A549 (cell line): ENCODE measurements at regions not wholly inside any gene's neighbourhood (a gene's known extent, or its start where the extent isn't known, plus 50 kb on each side); places are given as distances from the start of the nearest gene placed in this dataset.

Source experiments
- ATAC-seq, 2 experiments: fragments of 200-7000 bp in 1 of 2; fragments of >200 bp in 1 of 2; cut with Nextera tagmentation in 1 of 2; cut with Tn5 transposase in 1 of 2; 3 replicates each; pipeline versions ENCODE4 v1.8.0 to v1.9.1; 2018 to 2020; ENCODE audit warnings: mild to moderate bottlenecking in 1 of 2, moderate library complexity in 1 of 2
- CTCF ChIA-PET: fragments of 300-600 bp; sonication (Branson Sonifier 250); formaldehyde crosslinking; extraction: SDS; loops from one replicate; lab custom pipeline; 2021; ENCODE audit warnings: antibody characterized with exemption, inconsistent platforms; lab: Yijun Ruan, JAX
- POLR2A ChIA-PET: fragments of 350-600 bp; formaldehyde crosslinking; extraction: SDS; loops from one replicate; lab custom pipeline; 2021; ENCODE audit warnings: antibody characterized with exemption, inconsistent platforms; lab: Yijun Ruan, JAX
- DNase-seq, 2 experiments: peaks; one replicate each; pipeline versions ENCODE4 v3.0.0 to v3.0.0-alpha.2; 2011 to 2016; ENCODE audit warnings: low read depth in 1 of 2, low spot score in 1 of 2
- FAIRE-seq: peaks from 2 replicates; lab custom pipeline; 2011; peaks lifted over from hg19 to GRCh38; lab: Jason Lieb, UNC
- H3K27ac ChIP-seq, 2 experiments: fragments of >200 bp; sonication (Bioruptor Twin); formaldehyde crosslinking; 3 replicates each; pipeline ENCODE4 v1.5.1; 2016 to 2017
- H3K4me1 ChIP-seq: fragments of >200 bp; sonication (Bioruptor Twin); formaldehyde crosslinking; 3 replicates; pipeline ENCODE4 v1.6.1; 2016
- H3K4me2 ChIP-seq: fragments of >200 bp; sonication (Bioruptor Twin); formaldehyde crosslinking; 3 replicates; pipeline ENCODE4 v1.6.1; 2016
- H3K4me3 ChIP-seq: fragments of >200 bp; sonication (Bioruptor Twin); formaldehyde crosslinking; 3 replicates; pipeline ENCODE4 v1.5.1; 2016
- H3K9me3 ChIP-seq: fragments of >200 bp; sonication (Bioruptor Twin); formaldehyde crosslinking; 3 replicates; pipeline ENCODE4 v1.6.1; 2016
- BHLHE40 ChIP-seq: IDR thresholded peaks from 2 replicates; pipeline ENCODE4 v1.6.1; 2012; ENCODE audit warnings: low read depth, low read length, inconsistent platforms
- CBX2 ChIP-seq: fragments of 200-600 bp; sonication (generic); IDR thresholded peaks from 2 replicates; pipeline ENCODE4 v1.6.1; 2016; ENCODE audit warnings: low read depth, mild to moderate bottlenecking, borderline replicate concordance
- CBX8 ChIP-seq: fragments of 200-600 bp; sonication (generic); IDR thresholded peaks from 2 replicates; pipeline ENCODE4 v1.6.1; 2016
- CEBPB ChIP-seq, 2 experiments: fragments of >200 bp in 1 of 2; sonication (Bioruptor Twin) in 1 of 2; formaldehyde crosslinking in 1 of 2; IDR thresholded peaks; 2 replicates each; pipeline ENCODE4 v1.6.1; 2012 to 2016
- CHD2 ChIP-seq: fragments of 150-350 bp; IDR thresholded peaks from 2 replicates; pipeline ENCODE4 v1.6.1; 2014; ENCODE audit warnings: low read length; ENCODE audit not compliant: partially characterized antibody
- E2F6 ChIP-seq: IDR thresholded peaks from 2 replicates; pipeline ENCODE4 v1.6.1; 2012; ENCODE audit warnings: low read depth, borderline replicate concordance
- EHF ChIP-seq: fragments of 250-450 bp; sonication (Bioruptor Pico); IDR thresholded peaks from 2 replicates; pipeline ENCODE4 v1.5.0; 2020; ENCODE audit warnings: mild to moderate bottlenecking
- EHMT2 ChIP-seq: fragments of 200-600 bp; sonication (generic); IDR thresholded peaks from 2 replicates; pipeline ENCODE4 v1.6.1; 2016; ENCODE audit warnings: antibody characterized with exemption, low read depth, mild to moderate bottlenecking, moderate library complexity
- ESRRA ChIP-seq: fragments of 150-350 bp; IDR thresholded peaks from 2 replicates; pipeline ENCODE4 v1.6.1; 2014; ENCODE audit warnings: mild to moderate bottlenecking, low read length, borderline replicate concordance
- FOSB ChIP-seq: fragments of 250-450 bp; sonication (Bioruptor Pico); IDR thresholded peaks from 2 replicates; pipeline ENCODE4 v1.5.0; 2020; ENCODE audit warnings: mild to moderate bottlenecking, moderate library complexity
- FOSL2 ChIP-seq, 2 experiments: fragments of 450-650 bp in 1 of 2; fragments of >200 bp in 1 of 2; sonication (Bioruptor Twin) in 1 of 2; formaldehyde crosslinking; IDR thresholded peaks; 2 replicates each; pipeline versions ENCODE4 v1.5.0 to v1.6.1; 2016 to 2020; ENCODE audit warnings: mild to moderate bottlenecking in 1 of 2, moderate library complexity in 1 of 2
- FOXS1 ChIP-seq: fragments of 250-450 bp; sonication (Bioruptor Pico); IDR thresholded peaks from 2 replicates; pipeline ENCODE4 v1.5.0; 2020; ENCODE audit warnings: mild to moderate bottlenecking, moderate library complexity
- HES2 ChIP-seq: fragments of >200 bp; sonication (Bioruptor Twin); formaldehyde crosslinking; IDR thresholded peaks from 2 replicates; pipeline ENCODE4 v1.6.1; 2016
- HEYL ChIP-seq: fragments of 250-450 bp; sonication (Bioruptor Pico); IDR thresholded peaks from 2 replicates; pipeline ENCODE4 v1.8.0; 2021; ENCODE audit warnings: mild to moderate bottlenecking, moderate library complexity
- HOXA7 ChIP-seq: fragments of 250-450 bp; sonication (Bioruptor Pico); IDR thresholded peaks from 2 replicates; pipeline ENCODE4 v1.5.0; 2020; ENCODE audit warnings: mild to moderate bottlenecking, moderate library complexity
- HOXB5 ChIP-seq: fragments of 250-450 bp; sonication (Bioruptor Pico); IDR thresholded peaks from 2 replicates; pipeline ENCODE4 v1.5.0; 2020; ENCODE audit warnings: mild to moderate bottlenecking, moderate library complexity
- JUNB ChIP-seq: fragments of >200 bp; sonication (Bioruptor Twin); formaldehyde crosslinking; IDR thresholded peaks from 2 replicates; pipeline ENCODE4 v1.6.1; 2016
- KDM1A ChIP-seq: fragments of 200-600 bp; sonication (generic); IDR thresholded peaks from 2 replicates; pipeline ENCODE4 v1.6.1; 2016; ENCODE audit warnings: low read depth, mild to moderate bottlenecking
- KDM5A ChIP-seq: fragments of 200-600 bp; sonication (generic); IDR thresholded peaks from 2 replicates; pipeline ENCODE4 v1.6.1; 2016; ENCODE audit warnings: antibody characterized with exemption, mild to moderate bottlenecking
- MAFK ChIP-seq: fragments of 450-650 bp; IDR thresholded peaks from 2 replicates; pipeline ENCODE4 v1.6.1; 2014; ENCODE audit not compliant: partially characterized antibody
- MAX ChIP-seq: IDR thresholded peaks from 2 replicates; pipeline ENCODE4 v1.6.1; 2012
- NFE2L2 ChIP-seq: fragments of 150-350 bp; conservative IDR thresholded peaks from 2 replicates; pipeline ENCODE4 v1.6.1; 2014; ENCODE audit warnings: low read length
- NR3C1 ChIP-seq: fragments of >200 bp; sonication (Bioruptor Twin); formaldehyde crosslinking; IDR thresholded peaks from 3 replicates; pipeline ENCODE4 v1.6.1; 2017
- PBX3 ChIP-seq: IDR thresholded peaks from 2 replicates; pipeline ENCODE4 v1.6.1; 2012
- RAD21 ChIP-seq, 2 experiments: fragments of >200 bp in 1 of 2; sonication (Bioruptor Twin) in 1 of 2; formaldehyde crosslinking in 1 of 2; IDR thresholded peaks in 1 of 2; conservative IDR thresholded peaks in 1 of 2; 2 replicates in 1 of 2; 3 replicates in 1 of 2; pipeline ENCODE4 v1.6.1; 2012 to 2018; ENCODE audit warnings: inconsistent platforms in 1 of 2
- RFX5 ChIP-seq: fragments of 450-650 bp; IDR thresholded peaks from 2 replicates; pipeline ENCODE4 v1.7.1; 2014; ENCODE audit warnings: antibody characterized with exemption, mild to moderate bottlenecking, moderate library complexity
- RNF2 ChIP-seq: fragments of 200-600 bp; sonication (generic); IDR thresholded peaks from 2 replicates; pipeline ENCODE4 v1.6.1; 2016; ENCODE audit warnings: low read depth, mild to moderate bottlenecking, antibody characterized with exemption, moderate library complexity, borderline replicate concordance
- SMC3 ChIP-seq: fragments of >200 bp; sonication (Bioruptor Twin); formaldehyde crosslinking; IDR thresholded peaks from 3 replicates; pipeline ENCODE4 v1.6.1; 2018; ENCODE audit warnings: inconsistent platforms
- TFCP2L1 ChIP-seq: fragments of 250-450 bp; sonication (Bioruptor Pico); IDR thresholded peaks from 2 replicates; pipeline ENCODE4 v1.5.0; 2021; ENCODE audit warnings: mild to moderate bottlenecking
- ZSCAN20 ChIP-seq: fragments of 250-450 bp; sonication (Bioruptor Pico); IDR thresholded peaks from 2 replicates; pipeline ENCODE4 v1.8.0; 2022; ENCODE audit warnings: mild to moderate bottlenecking, moderate library complexity
- WGBS: methylation state at CpG from one replicate; pipeline ENCODE4 v1.1.6; 2017; ENCODE audit errors: missing lambda C conversion rate; 5-methylcytosine and 5-hydroxymethylcytosine counted together

GRCh38 chr4:178280362-178280761 lies 838.1 kb upstream of the AGA start:
- DNase-seq (no peak), FAIRE-seq (no peak), ATAC-seq (no peak)
- H3K4me1 ChIP-seq = no peaks in the 10 kb centered on the region
- H3K4me2 ChIP-seq = no peak overlapping the region
- CTCF ChIA-PET = no interaction called here
- no peaks in the 10 kb centered on the region for H3K9me3 ChIP-seq
- 21% methylated on average over 4 of the region's 4 CpGs for WGBS
- no peak for TF ChIP-seq CBX2
- no peak for TF ChIP-seq HEYL (CRISPR knock-in tag)
- TF ChIP-seq ZSCAN20 (CRISPR knock-in tag) = no peak
- no peak for TF ChIP-seq CBX8
- no peak for TF ChIP-seq KDM5A
- TF ChIP-seq RFX5 = no peak
- TF ChIP-seq FOSL2 (IDR thresholded peaks at IDR 0.05) = no peak
- no peak for TF ChIP-seq FOSL2 (CRISPR knock-in tag; IDR thresholded peaks at IDR 0.05)
- no peak for TF ChIP-seq ESRRA
- TF ChIP-seq RNF2 = no peak
- TF ChIP-seq NFE2L2 = no peak
- TF ChIP-seq NR3C1 = no peak
- no peak for TF ChIP-seq FOXS1
- no peak for TF ChIP-seq SMC3
- TF ChIP-seq RAD21 (conservative IDR thresholded peaks at IDR 0.05 in 1 of 2, IDR thresholded peaks at IDR 0.05 in 1 of 2) = no peak
- TF ChIP-seq TFCP2L1 = no peak
- TF ChIP-seq HES2 = no peak
- TF ChIP-seq PBX3 = no peak
- TF ChIP-seq EHF (CRISPR knock-in tag) = no peak
- TF ChIP-seq MAX = no peak
- no peak overlapping the region for H3K27ac ChIP-seq
- POLR2A ChIA-PET = interaction anchor here (0.5 to 0.6 kb wide), 2 partner anchors 439 to 594 kb away, joined by 3 to 4 read pairs; no protein-coding TSS in a partner anchor
- H3K4me3 ChIP-seq = no peak overlapping the region

DNA sequence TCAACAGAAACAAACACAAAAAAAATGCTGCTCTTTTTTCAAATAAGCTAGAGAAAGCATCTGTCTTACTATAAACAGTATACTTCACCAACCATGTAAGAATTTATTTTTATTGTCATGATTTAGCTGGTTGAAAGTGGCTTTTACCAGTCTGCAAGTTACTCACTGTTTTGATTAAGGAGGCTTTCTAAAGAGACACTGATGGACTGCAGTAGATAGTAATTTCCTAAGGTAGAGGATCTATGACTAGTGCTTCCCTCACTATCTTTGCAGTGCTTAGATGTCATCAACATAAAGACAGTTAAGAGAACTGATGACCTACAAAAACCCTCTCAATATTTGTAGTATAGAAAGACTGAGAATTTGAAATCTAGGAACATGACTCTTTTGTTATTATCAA lies 846.2 kb upstream of the AGA start:
- no peak overlapping the region for H3K27ac ChIP-seq
- no peaks in the 10 kb centered on the region for H3K4me1 ChIP-seq
- no peak overlapping the region for H3K4me3 ChIP-seq
- no peaks in the 10 kb centered on the region for H3K9me3 ChIP-seq
- FAIRE-seq = no peak
- TF ChIP-seq BHLHE40 = no peak
- TF ChIP-seq FOSB = no peak
- TF ChIP-seq E2F6 = no peak
- no peak for TF ChIP-seq CHD2
- TF ChIP-seq MAFK = no peak
- no peak for TF ChIP-seq KDM1A
- TF ChIP-seq CBX2 = no peak
- no peak for TF ChIP-seq RFX5
- TF ChIP-seq, all 56 proteins: peak for 0
- CTCF ChIA-PET = no interaction called here
- POLR2A ChIA-PET = no interaction called here
- ATAC-seq (no peak), DNase-seq (no peak)
- no peak overlapping the region for H3K4me2 ChIP-seq

- no peak for TF ChIP-seq ESRRA
- TF ChIP-seq JUNB = no peak
- TF ChIP-seq HOXB5 = no peak
- no peak for TF ChIP-seq FOSL2 (IDR thresholded peaks at IDR 0.05)
- TF ChIP-seq FOSL2 (CRISPR knock-in tag; IDR thresholded peaks at IDR 0.05) = no peak
- TF ChIP-seq EHMT2 = no peak
- TF ChIP-seq HOXA7 (CRISPR knock-in tag) = no peak
- no peak for TF ChIP-seq CEBPB (IDR thresholded peaks at IDR 0.05)
- no peak for TF ChIP-seq HEYL (CRISPR knock-in tag)
- TF ChIP-seq RFX5 = no peak
- Histone ChIP-seq H3K4me1 (no peaks in the 10 kb centered on the region), H3K4me2 (no peak overlapping the region), H3K27ac (no peak overlapping the region), H3K4me3 (no peak overlapping the region), H3K9me3 (no peaks in the 10 kb centered on the region)
- 44% methylated on average over 6 of the region's 6 CpGs for WGBS
- no peak for ATAC-seq
- no peak for FAIRE-seq
- DNase-seq = no peak
- CTCF ChIA-PET = no interaction called here
- POLR2A ChIA-PET = no interaction called here
Measured at GRCh38 chr4:178293601-178294000, 851.4 kb upstream of the AGA start.
